ENCODE measurements at regions not wholly inside any gene's neighbourhood (a gene's known extent, or its start where the extent isn't known, plus 50 kb on each side); places are given as distances from the start of the nearest gene placed in this dataset.

DNA sequence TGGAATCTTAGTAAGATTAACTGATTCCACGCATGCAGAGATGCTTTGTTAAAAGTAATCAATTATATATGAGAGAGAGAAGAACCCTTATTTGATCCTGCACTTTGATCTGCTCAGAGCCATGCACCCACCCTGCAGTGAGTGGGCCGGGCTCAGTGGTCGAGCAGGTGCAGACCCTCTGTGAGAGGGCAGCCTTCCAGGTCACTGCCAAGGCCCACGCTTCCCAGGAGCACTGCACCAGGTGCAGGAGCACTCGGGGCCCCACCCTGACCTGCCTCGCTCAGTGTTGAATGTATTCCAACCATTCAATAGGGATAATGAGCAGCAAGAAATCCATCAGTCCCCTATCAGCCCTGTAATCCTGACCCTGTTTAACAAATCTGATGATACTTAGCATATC, 126.9 kb downstream of the TMEM200C start:
- ChIA-PET RAD21 (ENCODE audit: low non-redundant PET in 1 of 2, low total read pairs in 2 of 2, uncharacterized antibody in 2 of 2, unreplicated experiment in 2 of 2) (no interaction called here), POLR2A (no interaction called here), CTCF (no interaction called here)
- DNase-seq (ENCODE audit: low read depth, low spot score) = no peak
- no peak for ATAC-seq
- no TSS peak for BruUV-seq (replicated peaks)
- intact Hi-C loops (cut with micrococcal nuclease) = no loop called here
- Histone ChIP-seq H3K4me3 (replicated peaks in 1 of 2; ENCODE audit: low read depth in 1 of 2, low read length in 2 of 2) (no peak overlapping the region), H3K4me2 (ENCODE audit: low read length) (no peak overlapping the region), H3K27ac (ENCODE audit: low read depth, low read length) (no peak overlapping the region), H3K9me2 (ENCODE audit: insufficient read depth) (no peaks in the 10 kb centered on the region), H3K9me3 (ENCODE audit: control insufficient read depth in 1 of 2, insufficient read depth in 1 of 2, low read depth in 1 of 2, low read length in 2 of 2) (peaks cover 18 to 21% of the 10 kb centered on the region in 2 experiments; a peak in 2 of 4 replicates), H3K36me3 (ENCODE audit: control insufficient read depth in 1 of 2, insufficient read depth in 2 of 2, low read length in 2 of 2) (no peaks in the 10 kb centered on the region), H4K20me1 (ENCODE audit: insufficient read depth) (no peaks in the 10 kb centered on the region), H3K4me1 (ENCODE audit: control insufficient read depth in 1 of 2, insufficient read depth in 2 of 2, low read length in 2 of 2) (no peaks in the 10 kb centered on the region), H3K9ac (ENCODE audit: low read length) (no peak overlapping the region), H3K27me3 (ENCODE audit: insufficient read depth, low read length) (no peaks in the 10 kb centered on the region), H2AFZ (ENCODE audit: low read depth, low read length, poor library complexity, severe bottlenecking) (no peak overlapping the region), H3K79me2 (ENCODE audit: insufficient read depth, low read length) (no peaks in the 10 kb centered on the region)
- TF ChIP-seq, protein P1, sequence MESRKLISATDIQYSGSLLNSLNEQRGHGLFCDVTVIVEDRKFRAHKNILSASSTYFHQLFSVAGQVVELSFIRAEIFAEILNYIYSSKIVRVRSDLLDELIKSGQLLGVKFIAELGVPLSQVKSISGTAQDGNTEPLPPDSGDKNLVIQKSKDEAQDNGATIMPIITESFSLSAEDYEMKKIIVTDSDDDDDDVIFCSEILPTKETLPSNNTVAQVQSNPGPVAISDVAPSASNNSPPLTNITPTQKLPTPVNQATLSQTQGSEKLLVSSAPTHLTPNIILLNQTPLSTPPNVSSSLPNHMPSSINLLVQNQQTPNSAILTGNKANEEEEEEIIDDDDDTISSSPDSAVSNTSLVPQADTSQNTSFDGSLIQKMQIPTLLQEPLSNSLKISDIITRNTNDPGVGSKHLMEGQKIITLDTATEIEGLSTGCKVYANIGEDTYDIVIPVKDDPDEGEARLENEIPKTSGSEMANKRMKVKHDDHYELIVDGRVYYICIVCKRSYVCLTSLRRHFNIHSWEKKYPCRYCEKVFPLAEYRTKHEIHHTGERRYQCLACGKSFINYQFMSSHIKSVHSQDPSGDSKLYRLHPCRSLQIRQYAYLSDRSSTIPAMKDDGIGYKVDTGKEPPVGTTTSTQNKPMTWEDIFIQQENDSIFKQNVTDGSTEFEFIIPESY (IDR thresholded peaks at IDR 0.05; ENCODE audit: extremely low read depth, insufficient replicate concordance, low read length) = no peak
- TF ChIP-seq, protein P2, sequence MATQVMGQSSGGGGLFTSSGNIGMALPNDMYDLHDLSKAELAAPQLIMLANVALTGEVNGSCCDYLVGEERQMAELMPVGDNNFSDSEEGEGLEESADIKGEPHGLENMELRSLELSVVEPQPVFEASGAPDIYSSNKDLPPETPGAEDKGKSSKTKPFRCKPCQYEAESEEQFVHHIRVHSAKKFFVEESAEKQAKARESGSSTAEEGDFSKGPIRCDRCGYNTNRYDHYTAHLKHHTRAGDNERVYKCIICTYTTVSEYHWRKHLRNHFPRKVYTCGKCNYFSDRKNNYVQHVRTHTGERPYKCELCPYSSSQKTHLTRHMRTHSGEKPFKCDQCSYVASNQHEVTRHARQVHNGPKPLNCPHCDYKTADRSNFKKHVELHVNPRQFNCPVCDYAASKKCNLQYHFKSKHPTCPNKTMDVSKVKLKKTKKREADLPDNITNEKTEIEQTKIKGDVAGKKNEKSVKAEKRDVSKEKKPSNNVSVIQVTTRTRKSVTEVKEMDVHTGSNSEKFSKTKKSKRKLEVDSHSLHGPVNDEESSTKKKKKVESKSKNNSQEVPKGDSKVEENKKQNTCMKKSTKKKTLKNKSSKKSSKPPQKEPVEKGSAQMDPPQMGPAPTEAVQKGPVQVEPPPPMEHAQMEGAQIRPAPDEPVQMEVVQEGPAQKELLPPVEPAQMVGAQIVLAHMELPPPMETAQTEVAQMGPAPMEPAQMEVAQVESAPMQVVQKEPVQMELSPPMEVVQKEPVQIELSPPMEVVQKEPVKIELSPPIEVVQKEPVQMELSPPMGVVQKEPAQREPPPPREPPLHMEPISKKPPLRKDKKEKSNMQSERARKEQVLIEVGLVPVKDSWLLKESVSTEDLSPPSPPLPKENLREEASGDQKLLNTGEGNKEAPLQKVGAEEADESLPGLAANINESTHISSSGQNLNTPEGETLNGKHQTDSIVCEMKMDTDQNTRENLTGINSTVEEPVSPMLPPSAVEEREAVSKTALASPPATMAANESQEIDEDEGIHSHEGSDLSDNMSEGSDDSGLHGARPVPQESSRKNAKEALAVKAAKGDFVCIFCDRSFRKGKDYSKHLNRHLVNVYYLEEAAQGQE (IDR thresholded peaks at IDR 0.05; ENCODE audit: low read depth) = no peak
- TF ChIP-seq, protein P3, sequence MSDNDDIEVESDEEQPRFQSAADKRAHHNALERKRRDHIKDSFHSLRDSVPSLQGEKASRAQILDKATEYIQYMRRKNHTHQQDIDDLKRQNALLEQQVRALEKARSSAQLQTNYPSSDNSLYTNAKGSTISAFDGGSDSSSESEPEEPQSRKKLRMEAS (IDR thresholded peaks at IDR 0.05) = no peak
- TF ChIP-seq SRF (IDR thresholded peaks at IDR 0.05; ENCODE audit: low read depth) (no peak), POLR2A (IDR thresholded peaks at IDR 0.05; ENCODE audit: borderline replicate concordance, extremely low read depth, insufficient read depth, insufficient read length) (no peak), FOSL1 (IDR thresholded peaks at IDR 0.05; ENCODE audit: low read depth) (no peak), TCF7L2 (IDR thresholded peaks at IDR 0.05; ENCODE audit: borderline replicate concordance, extremely low read depth, insufficient read depth, insufficient read length) (no peak), EZH2phosphoT487 (IDR thresholded peaks at IDR 0.05; ENCODE audit: borderline replicate concordance) (no peak), EGR1 (IDR thresholded peaks at IDR 0.05; ENCODE audit: low read depth) (no peak), YY1 (IDR thresholded peaks at IDR 0.05; ENCODE audit: extremely low read depth, insufficient replicate concordance, low read depth, low read length) (no peak), CBX3 (IDR thresholded peaks at IDR 0.05; ENCODE audit: low read depth) (no peak), RAD21 (IDR thresholded peaks at IDR 0.05; ENCODE audit: low read depth) (no peak), ELF1 (IDR thresholded peaks at IDR 0.05; ENCODE audit: borderline replicate concordance, low read depth) (no peak), SIN3A (IDR thresholded peaks at IDR 0.05; ENCODE audit: low read depth) (no peak)
- TF ChIP-seq, protein P4, sequence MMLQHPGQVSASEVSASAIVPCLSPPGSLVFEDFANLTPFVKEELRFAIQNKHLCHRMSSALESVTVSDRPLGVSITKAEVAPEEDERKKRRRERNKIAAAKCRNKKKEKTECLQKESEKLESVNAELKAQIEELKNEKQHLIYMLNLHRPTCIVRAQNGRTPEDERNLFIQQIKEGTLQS (IDR thresholded peaks at IDR 0.05) = no peak
